ENCODE measurements at regions not wholly inside any gene's neighbourhood (a gene's known extent, or its start where the extent isn't known, plus 50 kb on each side); places are given as distances from the start of the nearest gene placed in this dataset.
"Not testable (repeated sequence)": the region's sequence is repeated elsewhere in the genome, so short reads cannot be mapped to it uniquely, and the experiment has no call there.

GRCh38 chr3:144923046-144923775, 951.6 kb downstream of the DIPK2A start:
- no peak for DNase-seq (ENCODE audit: low spot score)

GRCh38 chr3:144930431-144930830, 958.8 kb downstream of the DIPK2A start:
- no peak for DNase-seq (ENCODE audit: low spot score)

GRCh38 chr3:144931590-144931989, 960.0 kb downstream of the DIPK2A start:
- no peak for DNase-seq (ENCODE audit: low spot score)

GRCh38 chr3:144942093-144942837, 970.6 kb downstream of the DIPK2A start:
- DNase-seq (ENCODE audit: low spot score): no peak

GRCh38 chr3:144942838-144943197, 971.2 kb downstream of the DIPK2A start:
- DNase-seq (ENCODE audit: low spot score): no peak

GRCh38 chr3:144947895-144948294, 976.3 kb downstream of the DIPK2A start:
- DNase-seq (ENCODE audit: low spot score): no peak

- no peak for DNase-seq (ENCODE audit: low spot score)
Observed at GRCh38 chr3:144948711-144949110, 977.1 kb downstream of the DIPK2A start.

- DNase-seq (ENCODE audit: low spot score): no peak
Observed at GRCh38 chr3:144953959-144954358, 982.3 kb downstream of the DIPK2A start.

- no peak for DNase-seq (ENCODE audit: low spot score)
Observed at GRCh38 chr3:144957398-144958101, 985.9 kb downstream of the DIPK2A start.

GRCh38 chr3:144963810-144964209, 992.2 kb downstream of the DIPK2A start:
- DNase-seq (ENCODE audit: low spot score): peak; percentile 8

GRCh38 chr3:144966560-144966959, 994.9 kb downstream of the DIPK2A start:
- no peak for DNase-seq (ENCODE audit: low spot score)

GRCh38 chr3:144968750-144969350, 997.2 kb downstream of the DIPK2A start:
- DNase-seq (ENCODE audit: low spot score): no peak

GRCh38 chr3:144984481-144984880, 1012.9 kb downstream of the DIPK2A start:
- DNase-seq (ENCODE audit: low spot score): not testable (repeated sequence)

GRCh38 chr3:144989807-144990206, 1018.2 kb downstream of the DIPK2A start:
- DNase-seq (ENCODE audit: low spot score): no peak

GRCh38 chr3:144995856-144996255, 1024.2 kb downstream of the DIPK2A start:
- no peak for DNase-seq (ENCODE audit: low spot score)

- DNase-seq (ENCODE audit: low spot score): no peak
Observed at GRCh38 chr3:145005427-145005826, 1033.8 kb downstream of the DIPK2A start.

- DNase-seq (ENCODE audit: low spot score): no peak
Observed at GRCh38 chr3:145006271-145006670, 1034.6 kb downstream of the DIPK2A start.

- no peak for DNase-seq (ENCODE audit: low spot score)
Observed at GRCh38 chr3:145013931-145014330, 1042.3 kb downstream of the DIPK2A start.

- DNase-seq (ENCODE audit: low spot score): peak; percentile 7
Observed at GRCh38 chr3:145015253-145015652, 1043.6 kb downstream of the DIPK2A start.

- peak; percentile 2 for DNase-seq (ENCODE audit: low spot score)
Observed at GRCh38 chr3:145017959-145018358, 1046.3 kb downstream of the DIPK2A start.

GRCh38 chr3:145022447-145022846, 1050.8 kb downstream of the DIPK2A start:
- DNase-seq (ENCODE audit: low spot score): no peak

GRCh38 chr3:145024700-145025099, 1053.1 kb downstream of the DIPK2A start:
- DNase-seq (ENCODE audit: low spot score): no peak

- not testable (repeated sequence) for DNase-seq (ENCODE audit: low spot score)
Observed at GRCh38 chr3:145027186-145027585, 1055.6 kb downstream of the DIPK2A start.

All from AG08395 (cell line).